HG02973 (cell line): ENCODE measurements at regions not wholly inside any gene's neighbourhood (a gene's known extent, or its start where the extent isn't known, plus 50 kb on each side); places are given as distances from the start of the nearest gene placed in this dataset.

Source experiments
- ATAC-seq: cut with Tn5 transposase; IDR thresholded peaks from one replicate; pipeline ENCODE4 v1.9.1; 2021; ENCODE audit warnings: moderate library complexity; ENCODE audit not compliant: unreplicated experiment

DNA sequence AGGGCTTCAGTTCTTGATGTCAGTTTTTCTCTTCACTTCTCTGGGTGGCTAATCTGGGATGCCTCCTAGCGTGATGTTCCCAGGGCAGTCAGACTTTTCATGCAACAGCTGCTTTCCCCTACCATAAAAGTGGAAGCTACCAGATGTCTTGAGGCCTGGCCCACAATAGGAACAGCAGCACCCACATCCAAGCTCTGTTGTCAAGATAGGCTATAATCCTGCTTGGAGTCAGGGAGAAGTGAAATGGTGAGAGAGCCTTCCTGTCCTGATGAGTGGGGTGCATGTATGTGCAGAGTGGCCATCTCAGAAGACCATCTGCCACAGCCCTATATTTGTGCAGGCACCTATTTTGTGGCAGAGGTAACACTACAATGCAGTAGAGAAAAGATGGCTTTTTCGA lies 108.0 kb downstream of the HTR5A start:
- no peak for ATAC-seq

GRCh38 chr7:155181768-155182167 lies 111.6 kb downstream of the HTR5A start:
- no peak for ATAC-seq

- ATAC-seq, result no peak
Measured at GRCh38 chr7:155182406-155182970, 112.4 kb downstream of the HTR5A start.

DNA sequence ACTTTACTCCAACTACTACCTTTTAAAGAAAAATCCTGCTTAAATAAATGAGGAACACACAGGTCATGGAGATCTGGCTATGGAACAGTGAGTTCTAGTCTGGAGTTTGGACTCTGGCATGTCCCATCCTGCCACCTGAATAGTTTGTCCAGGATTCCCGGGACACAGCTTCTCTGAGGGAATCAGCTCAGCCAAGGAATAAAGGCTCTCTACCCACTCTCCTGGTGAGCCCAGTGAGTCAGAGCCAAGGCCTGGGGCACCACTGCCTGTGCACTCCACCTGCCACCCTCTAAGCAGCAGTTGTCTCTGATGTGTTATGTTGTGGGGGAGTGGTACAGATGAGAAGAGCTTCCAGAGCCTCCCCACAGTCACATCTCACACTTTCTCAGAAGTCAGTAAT lies 113.5 kb downstream of the HTR5A start:
- no peak for ATAC-seq

- ATAC-seq, result no peak
Measured at GRCh38 chr7:155184923-155185322, 112.8 kb upstream of the INSIG1 start.

DNA sequence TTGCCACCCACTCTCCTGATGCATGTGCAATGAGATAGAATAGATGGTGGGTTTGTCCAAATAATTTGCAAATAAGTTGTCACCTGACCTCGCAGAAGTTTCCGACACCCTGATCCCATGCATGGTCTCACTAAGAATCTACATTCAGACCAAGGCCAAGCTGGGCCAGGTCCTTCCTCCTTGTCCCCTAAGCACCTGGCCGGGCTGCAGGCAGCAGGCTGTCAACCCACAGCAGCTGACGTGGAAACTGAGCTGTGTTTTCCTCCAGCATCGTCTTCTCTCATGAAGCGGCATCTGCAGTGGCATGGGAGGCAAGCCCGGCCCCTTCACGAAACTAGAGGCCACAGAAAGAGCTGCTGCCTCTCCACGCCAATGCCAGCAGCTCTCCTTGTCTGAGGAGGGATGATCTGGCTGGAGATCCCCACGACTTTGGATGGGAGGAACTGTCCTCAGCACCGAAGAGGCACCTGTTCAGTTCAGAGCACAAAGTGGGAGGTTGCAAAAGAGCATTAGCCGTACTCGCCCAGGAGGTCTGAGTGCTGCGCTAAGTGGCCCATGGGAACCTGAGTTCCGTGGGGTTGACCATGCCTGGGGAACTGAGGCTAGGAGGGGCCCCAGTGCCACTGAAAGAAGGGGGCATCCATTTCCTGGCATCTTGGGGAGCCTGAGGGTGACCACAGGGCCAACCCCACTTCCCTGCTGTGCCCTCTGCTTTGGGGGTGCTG lies 110.5 kb upstream of the INSIG1 start:
- no peak for ATAC-seq

- no peak for ATAC-seq
Measured at GRCh38 chr7:155188357-155188756, 109.3 kb upstream of the INSIG1 start.

GRCh38 chr7:155188821-155189581 lies 108.7 kb upstream of the INSIG1 start:
- ATAC-seq, result no peak

GRCh38 chr7:155189590-155189989 lies 108.1 kb upstream of the INSIG1 start:
- no peak for ATAC-seq

GRCh38 chr7:155190688-155191087 lies 107.0 kb upstream of the INSIG1 start:
- peak; percentile 75 for ATAC-seq

DNA sequence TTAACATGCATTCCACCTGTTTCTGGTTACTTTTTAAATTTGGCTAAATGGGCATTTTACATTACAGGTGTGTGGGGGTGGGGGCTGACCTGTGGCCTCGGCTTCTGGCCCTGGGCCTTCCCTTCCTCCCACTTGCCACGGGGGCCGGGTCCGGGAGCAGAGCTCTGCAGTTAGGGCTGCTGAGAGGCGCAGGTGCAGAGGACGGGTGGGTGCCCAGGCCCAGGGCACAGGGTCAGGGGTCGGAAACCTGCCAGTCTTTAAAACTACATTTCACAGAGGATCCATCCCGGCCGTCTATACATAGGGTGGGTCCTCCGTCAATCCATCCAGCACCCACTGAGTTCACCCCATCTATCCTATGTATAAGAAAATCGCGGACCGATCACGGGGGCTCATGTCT lies 106.5 kb upstream of the INSIG1 start:
- ATAC-seq, result no peak

DNA sequence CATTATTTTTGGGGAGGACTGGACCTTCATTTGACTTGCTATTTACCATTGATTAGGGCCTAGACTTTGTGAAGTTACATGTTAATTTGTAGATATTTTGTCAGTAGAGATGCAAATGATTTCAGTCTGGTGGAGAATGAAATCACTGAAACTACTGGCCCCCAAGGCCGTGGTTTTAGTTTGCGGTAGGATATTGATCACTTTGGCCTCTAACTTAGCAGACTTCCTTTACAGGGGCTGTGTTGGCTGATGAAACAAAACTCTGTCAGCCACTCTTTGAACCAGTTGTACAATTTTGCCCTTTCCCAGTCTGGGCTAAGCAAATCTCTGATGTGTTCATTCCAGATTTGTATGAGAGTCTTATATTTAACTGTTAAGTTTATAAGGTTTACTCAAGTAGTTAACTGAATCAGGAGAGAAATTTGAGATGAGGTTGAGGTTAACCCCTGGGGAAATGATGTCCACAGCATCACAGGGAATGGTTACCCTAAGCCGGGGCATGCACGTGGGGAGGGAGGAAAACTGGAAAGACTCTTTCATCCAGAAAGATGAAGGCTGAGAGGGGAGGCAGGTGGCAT lies 105.7 kb upstream of the INSIG1 start:
- no peak for ATAC-seq

DNA sequence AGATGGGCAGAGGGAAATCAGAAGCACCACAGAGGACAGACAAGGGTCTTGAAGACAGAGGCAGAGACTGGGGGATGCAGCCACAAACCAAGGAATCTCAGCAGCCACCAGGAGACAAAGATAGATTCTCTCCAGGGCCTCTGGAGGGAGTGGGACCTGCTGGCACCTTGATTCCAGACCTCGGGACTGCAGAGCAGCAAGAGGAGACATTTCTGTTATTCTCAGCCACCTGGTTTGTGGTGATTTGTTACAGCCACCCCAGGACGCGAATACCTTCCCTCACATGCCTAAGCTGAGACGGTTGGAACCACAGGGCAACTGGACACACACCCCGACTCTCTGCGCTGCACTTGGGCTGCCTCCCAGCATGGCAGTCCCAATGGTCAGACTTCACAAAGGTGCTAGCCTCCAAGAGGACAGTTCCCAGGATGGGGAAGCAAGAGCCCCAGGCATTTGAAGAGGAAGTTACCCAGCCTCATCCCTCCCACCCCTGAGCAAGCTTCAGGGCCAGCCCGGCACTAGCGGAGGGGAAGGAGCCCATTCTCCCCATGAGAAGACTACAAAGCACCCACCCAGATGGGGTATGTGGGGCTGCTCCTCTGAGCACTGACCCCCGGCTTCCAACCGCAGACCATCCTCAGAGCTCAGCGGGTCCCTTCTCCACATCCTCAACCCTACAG lies 104.6 kb upstream of the INSIG1 start:
- no peak for ATAC-seq

GRCh38 chr7:155193716-155194115 lies 104.0 kb upstream of the INSIG1 start:
- no peak for ATAC-seq

- no peak for ATAC-seq
Measured at GRCh38 chr7:155194382-155195140, 103.1 kb upstream of the INSIG1 start.

DNA sequence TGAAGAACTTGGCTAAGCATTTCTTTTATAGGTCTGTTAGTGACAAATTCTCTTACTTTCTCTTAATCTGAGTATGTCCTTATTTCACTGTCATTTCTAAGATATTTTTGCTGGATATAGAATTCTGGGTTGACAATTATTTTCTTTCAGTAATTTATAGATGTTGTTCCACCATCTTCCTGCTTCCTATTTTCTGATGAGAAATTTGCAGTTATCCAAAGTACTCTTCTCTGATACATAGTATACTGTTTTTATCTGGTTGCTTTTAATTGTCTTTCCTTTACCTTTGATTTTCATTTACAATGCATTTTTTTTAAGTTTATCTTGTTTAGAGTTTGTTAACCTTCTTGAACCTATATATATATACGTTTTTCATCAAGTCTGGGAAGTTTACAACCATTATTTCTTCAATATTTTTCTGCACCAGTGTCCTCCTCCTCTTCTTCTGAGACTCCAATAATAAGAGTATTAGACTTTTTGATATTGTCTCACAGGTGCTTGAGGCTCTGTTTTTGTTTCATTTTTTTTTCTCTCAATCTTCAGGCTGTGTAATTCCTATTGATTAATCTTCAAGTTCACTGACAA lies 101.6 kb upstream of the INSIG1 start:
- ATAC-seq, result no peak

GRCh38 chr7:155198196-155198892 lies 99.3 kb upstream of the INSIG1 start:
- ATAC-seq, result no peak

- ATAC-seq, result peak; percentile 70
Measured at GRCh38 chr7:155198901-155199845, 98.5 kb upstream of the INSIG1 start.
